ENCODE measurements at regions not wholly inside any gene's neighbourhood (a gene's known extent, or its start where the extent isn't known, plus 50 kb on each side); places are given as distances from the start of the nearest gene placed in this dataset.

DNA sequence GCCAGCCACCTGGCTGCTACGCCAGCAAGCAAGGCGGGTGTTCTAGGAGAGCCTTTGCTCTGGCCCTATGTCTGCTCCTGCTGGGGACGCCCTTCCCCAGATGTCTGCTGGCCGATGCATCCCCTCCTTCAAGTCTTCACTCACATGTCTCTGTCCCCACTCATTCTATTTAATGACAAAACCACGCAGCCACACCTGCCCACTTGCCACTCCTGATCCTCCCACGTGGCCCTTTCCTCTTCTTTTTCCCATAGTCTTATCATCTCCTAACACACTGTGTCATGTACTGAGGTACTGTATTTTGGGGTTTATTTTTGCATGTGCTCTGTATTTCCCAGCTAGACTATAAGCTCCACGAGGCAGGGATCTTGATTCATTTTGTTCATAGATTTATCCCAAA, 62.0 kb upstream of the HRH2 start:
- no peak overlapping the region for H3K9ac ChIP-seq (ENCODE audit: control insufficient read depth, insufficient read depth, low read length)
- SMC1A ChIA-PET (ENCODE audit: uncharacterized antibody, unreplicated experiment), result no interaction called here
- intact Hi-C loops (cut with micrococcal nuclease; ENCODE audit: unreplicated experiment), result no loop called here

More for the DNA sequence above, 62.0 kb upstream of the HRH2 start:
- Histone ChIP-seq H3K79me2 (ENCODE audit: control insufficient read depth, insufficient read depth, low read length) (no peaks in the 10 kb centered on the region), H3K4me2 (ENCODE audit: control insufficient read depth, insufficient read depth) (no peak overlapping the region), H3K27ac (ENCODE audit: control insufficient read depth, insufficient read depth) (no peak overlapping the region), H3K4me3 (no peak overlapping the region), H4K20me1 (ENCODE audit: control insufficient read depth, insufficient read depth) (no peaks in the 10 kb centered on the region), H3K27me3 (replicated peaks in 1 of 2; ENCODE audit: control insufficient read depth in 2 of 2, insufficient read depth in 2 of 2, low read length in 1 of 2) (no peaks in the 10 kb centered on the region; a peak in 1 of 4 replicates), H3K9me3 (replicated peaks; ENCODE audit: control insufficient read depth, insufficient read depth, low read length) (no peaks in the 10 kb centered on the region), H3K36me3 (ENCODE audit: control insufficient read depth in 2 of 2, insufficient read depth in 2 of 2, low read length in 1 of 2) (no peaks in the 10 kb centered on the region), H3K4me1 (ENCODE audit: control insufficient read depth, insufficient read depth, low read length) (no peaks in the 10 kb centered on the region), H2AFZ (ENCODE audit: control insufficient read depth, low read depth, low read length) (no peak overlapping the region)
- ChIA-PET RAD21 (ENCODE audit: unreplicated experiment) (no interaction called here), CTCF (no interaction called here), POLR2A (no interaction called here)
- in situ Hi-C loops (cut with MboI), result no loop called here
- ATAC-seq (no peak), DNase-seq (ENCODE audit: low read depth, low spot score) (no peak), FAIRE-seq (no peak)
- BruUV-seq (replicated peaks), result no TSS peak
- WGBS (ENCODE audit: insufficient coverage, insufficient replicate concordance, low lambda C conversion rate, missing lambda C conversion rate), result 32% methylated on average over 7 of the region's 7 CpGs
- TF ChIP-seq RCOR1 (conservative IDR thresholded peaks at IDR 0.05; ENCODE audit: low read depth, low read length) (no peak), ZNF384 (IDR thresholded peaks at IDR 0.05; ENCODE audit: borderline replicate concordance, low read depth, low read length) (no peak), TAF1 (IDR thresholded peaks at IDR 0.05; ENCODE audit: borderline replicate concordance, low read depth, low read length) (no peak), TARDBP (IDR thresholded peaks at IDR 0.05; ENCODE audit: borderline replicate concordance) (no peak), SMAD1 (IDR thresholded peaks at IDR 0.05; ENCODE audit: low read depth, partially characterized antibody) (no peak), IKZF1 (conservative IDR thresholded peaks at IDR 0.05) (no peak), ZNF207 (IDR thresholded peaks at IDR 0.05; ENCODE audit: borderline replicate concordance) (no peak), EGR1 (IDR thresholded peaks at IDR 0.05; ENCODE audit: borderline replicate concordance in 1 of 2, low read depth in 2 of 2, low read length in 2 of 2) (no peak), HDAC2 (IDR thresholded peaks at IDR 0.05) (no peak)
- TF ChIP-seq, protein P1, sequence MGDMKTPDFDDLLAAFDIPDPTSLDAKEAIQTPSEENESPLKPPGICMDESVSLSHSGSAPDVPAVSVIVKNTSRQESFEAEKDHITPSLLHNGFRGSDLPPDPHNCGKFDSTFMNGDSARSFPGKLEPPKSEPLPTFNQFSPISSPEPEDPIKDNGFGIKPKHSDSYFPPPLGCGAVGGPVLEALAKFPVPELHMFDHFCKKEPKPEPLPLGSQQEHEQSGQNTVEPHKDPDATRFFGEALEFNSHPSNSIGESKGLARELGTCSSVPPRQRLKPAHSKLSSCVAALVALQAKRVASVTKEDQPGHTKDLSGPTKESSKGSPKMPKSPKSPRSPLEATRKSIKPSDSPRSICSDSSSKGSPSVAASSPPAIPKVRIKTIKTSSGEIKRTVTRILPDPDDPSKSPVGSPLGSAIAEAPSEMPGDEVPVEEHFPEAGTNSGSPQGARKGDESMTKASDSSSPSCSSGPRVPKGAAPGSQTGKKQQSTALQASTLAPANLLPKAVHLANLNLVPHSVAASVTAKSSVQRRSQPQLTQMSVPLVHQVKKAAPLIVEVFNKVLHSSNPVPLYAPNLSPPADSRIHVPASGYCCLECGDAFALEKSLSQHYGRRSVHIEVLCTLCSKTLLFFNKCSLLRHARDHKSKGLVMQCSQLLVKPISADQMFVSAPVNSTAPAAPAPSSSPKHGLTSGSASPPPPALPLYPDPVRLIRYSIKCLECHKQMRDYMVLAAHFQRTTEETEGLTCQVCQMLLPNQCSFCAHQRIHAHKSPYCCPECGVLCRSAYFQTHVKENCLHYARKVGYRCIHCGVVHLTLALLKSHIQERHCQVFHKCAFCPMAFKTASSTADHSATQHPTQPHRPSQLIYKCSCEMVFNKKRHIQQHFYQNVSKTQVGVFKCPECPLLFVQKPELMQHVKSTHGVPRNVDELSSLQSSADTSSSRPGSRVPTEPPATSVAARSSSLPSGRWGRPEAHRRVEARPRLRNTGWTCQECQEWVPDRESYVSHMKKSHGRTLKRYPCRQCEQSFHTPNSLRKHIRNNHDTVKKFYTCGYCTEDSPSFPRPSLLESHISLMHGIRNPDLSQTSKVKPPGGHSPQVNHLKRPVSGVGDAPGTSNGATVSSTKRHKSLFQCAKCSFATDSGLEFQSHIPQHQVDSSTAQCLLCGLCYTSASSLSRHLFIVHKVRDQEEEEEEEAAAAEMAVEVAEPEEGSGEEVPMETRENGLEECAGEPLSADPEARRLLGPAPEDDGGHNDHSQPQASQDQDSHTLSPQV (IDR thresholded peaks at IDR 0.05), result no peak
- TF ChIP-seq, protein P2, sequence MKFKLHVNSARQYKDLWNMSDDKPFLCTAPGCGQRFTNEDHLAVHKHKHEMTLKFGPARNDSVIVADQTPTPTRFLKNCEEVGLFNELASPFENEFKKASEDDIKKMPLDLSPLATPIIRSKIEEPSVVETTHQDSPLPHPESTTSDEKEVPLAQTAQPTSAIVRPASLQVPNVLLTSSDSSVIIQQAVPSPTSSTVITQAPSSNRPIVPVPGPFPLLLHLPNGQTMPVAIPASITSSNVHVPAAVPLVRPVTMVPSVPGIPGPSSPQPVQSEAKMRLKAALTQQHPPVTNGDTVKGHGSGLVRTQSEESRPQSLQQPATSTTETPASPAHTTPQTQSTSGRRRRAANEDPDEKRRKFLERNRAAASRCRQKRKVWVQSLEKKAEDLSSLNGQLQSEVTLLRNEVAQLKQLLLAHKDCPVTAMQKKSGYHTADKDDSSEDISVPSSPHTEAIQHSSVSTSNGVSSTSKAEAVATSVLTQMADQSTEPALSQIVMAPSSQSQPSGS (IDR thresholded peaks at IDR 0.05; ENCODE audit: low read length), result no peak
